ENCODE measurements at regions not wholly inside any gene's neighbourhood (a gene's known extent, or its start where the extent isn't known, plus 50 kb on each side); places are given as distances from the start of the nearest gene placed in this dataset.
"Not testable (repeated sequence)": the region's sequence is repeated elsewhere in the genome, so short reads cannot be mapped to it uniquely, and the experiment has no call there.

DNA sequence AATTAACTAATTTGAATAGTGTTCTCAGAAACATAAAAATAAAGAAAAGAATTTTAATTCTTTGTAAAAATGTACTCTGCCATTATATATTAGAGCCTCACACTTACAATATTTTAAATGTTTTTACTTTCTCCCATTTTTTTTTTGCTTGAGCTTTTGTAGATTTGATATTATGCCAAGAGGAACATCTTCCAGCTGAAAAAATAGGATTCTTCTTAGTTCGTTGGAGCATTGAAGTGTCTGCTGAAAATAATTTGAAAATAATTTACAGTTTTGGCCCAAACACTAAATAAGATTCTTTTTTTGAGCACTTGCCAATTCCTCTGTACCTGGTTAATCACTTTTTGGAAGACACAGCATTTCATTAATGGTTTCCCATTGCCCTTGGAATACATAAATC is 175.0 kb upstream of the COL11A1 start:
- no peak for DNase-seq (ENCODE audit: low read depth)
- TF ChIP-seq, protein P1, sequence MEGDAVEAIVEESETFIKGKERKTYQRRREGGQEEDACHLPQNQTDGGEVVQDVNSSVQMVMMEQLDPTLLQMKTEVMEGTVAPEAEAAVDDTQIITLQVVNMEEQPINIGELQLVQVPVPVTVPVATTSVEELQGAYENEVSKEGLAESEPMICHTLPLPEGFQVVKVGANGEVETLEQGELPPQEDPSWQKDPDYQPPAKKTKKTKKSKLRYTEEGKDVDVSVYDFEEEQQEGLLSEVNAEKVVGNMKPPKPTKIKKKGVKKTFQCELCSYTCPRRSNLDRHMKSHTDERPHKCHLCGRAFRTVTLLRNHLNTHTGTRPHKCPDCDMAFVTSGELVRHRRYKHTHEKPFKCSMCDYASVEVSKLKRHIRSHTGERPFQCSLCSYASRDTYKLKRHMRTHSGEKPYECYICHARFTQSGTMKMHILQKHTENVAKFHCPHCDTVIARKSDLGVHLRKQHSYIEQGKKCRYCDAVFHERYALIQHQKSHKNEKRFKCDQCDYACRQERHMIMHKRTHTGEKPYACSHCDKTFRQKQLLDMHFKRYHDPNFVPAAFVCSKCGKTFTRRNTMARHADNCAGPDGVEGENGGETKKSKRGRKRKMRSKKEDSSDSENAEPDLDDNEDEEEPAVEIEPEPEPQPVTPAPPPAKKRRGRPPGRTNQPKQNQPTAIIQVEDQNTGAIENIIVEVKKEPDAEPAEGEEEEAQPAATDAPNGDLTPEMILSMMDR (IDR thresholded peaks at IDR 0.05; ENCODE audit: low read depth, low read length, missing control alignments), result no peak
- H3K4me3 ChIP-seq (ENCODE audit: low read depth, low read length), result no peak overlapping the region

- DNase-seq (ENCODE audit: low read depth), result no peak
- TF ChIP-seq, protein P1 (IDR thresholded peaks at IDR 0.05; ENCODE audit: low read depth, low read length, missing control alignments), result no peak
- H3K4me3 ChIP-seq (ENCODE audit: low read depth, low read length), result no peak overlapping the region
Observed at GRCh38 chr1:103275725-103276124, 167.4 kb upstream of the COL11A1 start.

- no peak overlapping the region for H3K4me3 ChIP-seq (ENCODE audit: low read depth, low read length)
- DNase-seq (ENCODE audit: low read depth), result no peak
- TF ChIP-seq, protein P1 (IDR thresholded peaks at IDR 0.05; ENCODE audit: low read depth, low read length, missing control alignments), result no peak
Observed at GRCh38 chr1:103274886-103275285, 166.6 kb upstream of the COL11A1 start.

DNA sequence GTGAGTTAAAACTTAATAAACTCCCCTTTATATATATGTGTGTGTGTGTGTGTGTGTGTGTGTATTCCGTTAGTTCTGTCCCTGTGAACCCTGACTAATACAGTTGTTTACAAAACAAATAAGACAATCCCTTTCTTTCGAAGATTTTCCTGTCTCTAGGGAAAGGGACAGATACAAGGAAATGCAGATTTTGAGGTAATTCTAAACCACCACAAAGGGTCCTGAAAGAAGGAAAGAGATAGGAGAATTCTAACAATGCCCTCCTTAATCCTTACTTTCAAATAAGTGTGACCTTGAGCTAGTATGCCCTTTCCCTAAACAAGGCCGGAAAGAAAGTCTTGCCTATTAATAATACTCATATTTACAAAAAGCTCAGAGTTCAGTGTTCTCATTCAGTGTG is 164.8 kb upstream of the COL11A1 start:
- no peak for DNase-seq (ENCODE audit: low read depth)
- no peak overlapping the region for H3K4me3 ChIP-seq (ENCODE audit: low read depth, low read length)
- TF ChIP-seq, protein P1 (IDR thresholded peaks at IDR 0.05; ENCODE audit: low read depth, low read length, missing control alignments), result no peak

GRCh38 chr1:103271471-103271870 is 163.1 kb upstream of the COL11A1 start:
- DNase-seq (ENCODE audit: low read depth); H3K4me3 ChIP-seq (ENCODE audit: low read depth, low read length): not testable (repeated sequence)

DNA sequence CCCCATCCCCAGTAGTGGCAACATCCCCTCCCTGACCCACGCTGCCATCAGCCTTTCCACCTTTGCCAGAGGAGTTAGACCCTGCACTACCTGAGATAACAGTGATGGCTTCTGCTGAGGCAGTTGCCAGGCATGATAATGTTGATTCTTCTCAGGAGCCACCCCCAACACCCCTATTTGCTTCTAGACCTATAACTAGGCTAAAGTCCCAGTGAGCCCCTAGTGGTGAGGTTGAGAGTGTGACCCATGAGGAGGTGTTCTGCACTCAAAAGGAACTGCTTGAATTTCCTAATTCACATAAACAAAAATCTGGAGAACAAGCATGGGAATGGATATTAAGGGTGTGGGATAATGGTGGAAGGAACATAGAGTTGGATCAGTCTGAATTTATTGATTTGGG is 159.6 kb upstream of the COL11A1 start:
- no peak overlapping the region for H3K4me3 ChIP-seq (ENCODE audit: low read depth, low read length)
- DNase-seq (ENCODE audit: low read depth), result no peak
- TF ChIP-seq, protein P1 (IDR thresholded peaks at IDR 0.05; ENCODE audit: low read depth, low read length, missing control alignments), result peak; percentile 38

GRCh38 chr1:103267266-103267665 is 158.9 kb upstream of the COL11A1 start:
- TF ChIP-seq, protein P1 (IDR thresholded peaks at IDR 0.05; ENCODE audit: low read depth, low read length, missing control alignments), result no peak
- H3K4me3 ChIP-seq (ENCODE audit: low read depth, low read length), result no peak overlapping the region
- no peak for DNase-seq (ENCODE audit: low read depth)

GRCh38 chr1:103266036-103266435 is 157.7 kb upstream of the COL11A1 start:
- TF ChIP-seq, protein P1 (IDR thresholded peaks at IDR 0.05; ENCODE audit: low read depth, low read length, missing control alignments), result no peak

More at GRCh38 chr1:103266036-103266435, 157.7 kb upstream of the COL11A1 start:
- no peak overlapping the region for H3K4me3 ChIP-seq (ENCODE audit: low read depth, low read length)
- no peak for DNase-seq (ENCODE audit: low read depth)

Measured in GM12864 (cell line).